ENCODE measurements at regions not wholly inside any gene's neighbourhood (a gene's known extent, or its start where the extent isn't known, plus 50 kb on each side); places are given as distances from the start of the nearest gene placed in this dataset.

DNA sequence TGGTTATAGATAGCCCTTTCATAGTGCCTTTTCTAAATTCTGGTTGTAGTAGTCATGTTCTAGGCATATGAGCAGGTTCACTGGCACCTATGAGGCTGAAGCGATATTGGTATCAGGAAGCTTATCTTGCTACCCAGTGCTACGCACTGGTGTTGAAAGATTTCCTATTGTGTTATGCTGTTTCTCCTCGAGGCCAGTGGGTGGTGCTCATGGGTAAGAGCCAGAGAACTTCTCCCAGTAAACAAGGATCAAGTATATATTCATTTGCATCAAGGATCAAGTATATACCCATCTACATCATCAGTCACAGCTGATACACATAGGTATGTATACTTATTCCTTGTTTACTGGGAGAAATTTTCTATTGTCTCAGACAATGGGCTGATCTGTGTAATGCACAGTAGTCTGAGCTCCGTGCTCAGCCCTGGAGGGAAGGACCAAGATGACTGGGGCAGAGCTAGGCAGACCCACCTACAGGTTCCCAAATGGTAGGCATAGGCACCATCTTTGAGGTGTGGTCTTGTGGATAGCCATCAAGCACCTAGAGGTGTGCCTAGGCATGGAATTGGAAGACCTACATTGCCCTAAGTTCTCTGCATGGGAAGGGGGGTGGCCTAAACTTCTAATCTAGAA lies 101.2 kb upstream of the GALNT13 start:
- H4K20me1 ChIP-seq (ENCODE audit: control insufficient read depth, insufficient read depth, low read depth, low read length), result no peaks in the 10 kb centered on the region
- no peak overlapping the region for H3K4me2 ChIP-seq (ENCODE audit: low read length)
- H3K9me3 ChIP-seq (ENCODE audit: control insufficient read depth, insufficient read depth, low read length), result peaks cover 9% of the 10 kb centered on the region; the same call in 1 of the 2 replicates
- no peaks in the 10 kb centered on the region for H3K36me3 ChIP-seq (ENCODE audit: control insufficient read depth, low read length)
- no peaks in the 10 kb centered on the region for H3K79me2 ChIP-seq (ENCODE audit: control insufficient read depth, low read length)
- no peaks in the 10 kb centered on the region for H3K27me3 ChIP-seq (ENCODE audit: control insufficient read depth, low read length)
- no peak overlapping the region for H3K4me3 ChIP-seq (ENCODE audit: low read length)
- no peaks in the 10 kb centered on the region for H3K9me2 ChIP-seq (replicated peaks; ENCODE audit: control insufficient read depth, low read length)
- H3F3A ChIP-seq (ENCODE audit: control insufficient read depth, insufficient read depth), result no peaks in the 10 kb centered on the region
- H3K27ac ChIP-seq (ENCODE audit: low read depth, low read length), result no peak overlapping the region
- no peaks in the 10 kb centered on the region for H3K4me1 ChIP-seq (ENCODE audit: control insufficient read depth, low read length)
- TF ChIP-seq, protein P1, sequence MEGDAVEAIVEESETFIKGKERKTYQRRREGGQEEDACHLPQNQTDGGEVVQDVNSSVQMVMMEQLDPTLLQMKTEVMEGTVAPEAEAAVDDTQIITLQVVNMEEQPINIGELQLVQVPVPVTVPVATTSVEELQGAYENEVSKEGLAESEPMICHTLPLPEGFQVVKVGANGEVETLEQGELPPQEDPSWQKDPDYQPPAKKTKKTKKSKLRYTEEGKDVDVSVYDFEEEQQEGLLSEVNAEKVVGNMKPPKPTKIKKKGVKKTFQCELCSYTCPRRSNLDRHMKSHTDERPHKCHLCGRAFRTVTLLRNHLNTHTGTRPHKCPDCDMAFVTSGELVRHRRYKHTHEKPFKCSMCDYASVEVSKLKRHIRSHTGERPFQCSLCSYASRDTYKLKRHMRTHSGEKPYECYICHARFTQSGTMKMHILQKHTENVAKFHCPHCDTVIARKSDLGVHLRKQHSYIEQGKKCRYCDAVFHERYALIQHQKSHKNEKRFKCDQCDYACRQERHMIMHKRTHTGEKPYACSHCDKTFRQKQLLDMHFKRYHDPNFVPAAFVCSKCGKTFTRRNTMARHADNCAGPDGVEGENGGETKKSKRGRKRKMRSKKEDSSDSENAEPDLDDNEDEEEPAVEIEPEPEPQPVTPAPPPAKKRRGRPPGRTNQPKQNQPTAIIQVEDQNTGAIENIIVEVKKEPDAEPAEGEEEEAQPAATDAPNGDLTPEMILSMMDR (IDR thresholded peaks at IDR 0.05; ENCODE audit: low read depth, low read length, poor library complexity, severe bottlenecking), result peak; percentile 40
- no peak for TF ChIP-seq EZH2phosphoT487 (IDR thresholded peaks at IDR 0.05; ENCODE audit: borderline replicate concordance, low read length)

DNA sequence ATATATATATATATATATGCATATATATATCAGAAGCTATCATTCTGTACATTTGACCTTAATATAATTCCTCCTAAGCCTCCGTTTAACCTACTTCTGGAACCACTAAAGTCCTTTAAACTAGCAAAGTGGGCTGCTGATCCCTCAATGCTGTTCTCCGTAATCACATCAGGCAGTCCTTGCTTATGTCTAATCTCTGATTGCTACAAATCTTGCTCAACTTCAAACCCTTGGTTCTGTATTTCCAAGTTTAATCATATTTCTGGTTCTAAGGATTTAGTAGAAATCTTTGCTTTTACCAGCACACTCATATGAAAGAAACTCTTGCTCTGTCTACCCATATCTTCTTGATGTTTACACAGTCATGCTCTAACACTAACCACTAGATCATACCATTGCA lies 91.5 kb upstream of the GALNT13 start:
- no peak for TF ChIP-seq EZH2phosphoT487 (IDR thresholded peaks at IDR 0.05; ENCODE audit: borderline replicate concordance, low read length)
- TF ChIP-seq, protein P1 (IDR thresholded peaks at IDR 0.05; ENCODE audit: low read depth, low read length, poor library complexity, severe bottlenecking), result no peak
- H4K20me1 ChIP-seq (ENCODE audit: control insufficient read depth, insufficient read depth, low read depth, low read length), result no peaks in the 10 kb centered on the region
- no peaks in the 10 kb centered on the region for H3K27me3 ChIP-seq (ENCODE audit: control insufficient read depth, low read length)

DNA sequence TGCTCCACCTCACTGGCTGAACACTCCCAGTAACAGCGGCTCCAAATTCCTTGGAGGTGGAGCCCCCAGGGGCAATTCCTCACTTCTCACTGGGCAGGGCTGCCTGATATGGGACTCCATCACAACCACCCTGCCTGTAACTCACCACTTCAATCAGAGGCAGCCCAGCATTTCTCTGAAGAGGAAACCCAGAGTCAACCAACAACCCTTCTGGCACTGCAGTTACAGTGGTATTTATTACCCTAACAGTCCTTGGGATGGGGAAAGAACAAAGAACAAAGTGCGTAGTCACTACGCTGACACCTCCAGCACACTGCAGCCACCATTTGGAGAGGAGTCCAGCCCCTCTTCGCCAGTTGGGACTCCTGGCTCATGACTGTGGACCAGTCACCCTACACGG lies 85.7 kb upstream of the GALNT13 start:
- Histone ChIP-seq H3K27me3 (ENCODE audit: control insufficient read depth, low read length) (no peaks in the 10 kb centered on the region), H3K36me3 (ENCODE audit: control insufficient read depth, low read length) (no peaks in the 10 kb centered on the region), H3K9me2 (replicated peaks; ENCODE audit: control insufficient read depth, low read length) (no peaks in the 10 kb centered on the region), H3K4me1 (ENCODE audit: control insufficient read depth, low read length) (no peaks in the 10 kb centered on the region), H3K27ac (ENCODE audit: low read depth, low read length) (no peak overlapping the region), H3K9me3 (ENCODE audit: control insufficient read depth, insufficient read depth, low read length) (no peaks in the 10 kb centered on the region; the same call in 1 of the 2 replicates), H4K20me1 (ENCODE audit: control insufficient read depth, insufficient read depth, low read depth, low read length) (no peaks in the 10 kb centered on the region), H3K4me3 (ENCODE audit: low read length) (no peak overlapping the region), H3K79me2 (ENCODE audit: control insufficient read depth, low read length) (no peaks in the 10 kb centered on the region), H3F3A (ENCODE audit: control insufficient read depth, insufficient read depth) (no peaks in the 10 kb centered on the region), H3K4me2 (ENCODE audit: low read length) (no peak overlapping the region)
- no peak for TF ChIP-seq EZH2phosphoT487 (IDR thresholded peaks at IDR 0.05; ENCODE audit: borderline replicate concordance, low read length)
- TF ChIP-seq, protein P1 (IDR thresholded peaks at IDR 0.05; ENCODE audit: low read depth, low read length, poor library complexity, severe bottlenecking), result no peak

More for the DNA sequence above, 91.5 kb upstream of the GALNT13 start:
- no peaks in the 10 kb centered on the region for H3K9me2 ChIP-seq (replicated peaks; ENCODE audit: control insufficient read depth, low read length)
- no peaks in the 10 kb centered on the region for H3K36me3 ChIP-seq (ENCODE audit: control insufficient read depth, low read length)
- H3K4me2 ChIP-seq (ENCODE audit: low read length), result no peak overlapping the region
- H3K79me2 ChIP-seq (ENCODE audit: control insufficient read depth, low read length), result no peaks in the 10 kb centered on the region
- H3K27ac ChIP-seq (ENCODE audit: low read depth, low read length), result no peak overlapping the region
- H3K4me1 ChIP-seq (ENCODE audit: control insufficient read depth, low read length), result no peaks in the 10 kb centered on the region
- no peaks in the 10 kb centered on the region for H3F3A ChIP-seq (ENCODE audit: control insufficient read depth, insufficient read depth)
- no peaks in the 10 kb centered on the region for H3K9me3 ChIP-seq (ENCODE audit: control insufficient read depth, insufficient read depth, low read length)
- no peak overlapping the region for H3K4me3 ChIP-seq (ENCODE audit: low read length)
